ENCODE measurements at regions not wholly inside any gene's neighbourhood (a gene's known extent, or its start where the extent isn't known, plus 50 kb on each side); places are given as distances from the start of the nearest gene placed in this dataset.

DNA sequence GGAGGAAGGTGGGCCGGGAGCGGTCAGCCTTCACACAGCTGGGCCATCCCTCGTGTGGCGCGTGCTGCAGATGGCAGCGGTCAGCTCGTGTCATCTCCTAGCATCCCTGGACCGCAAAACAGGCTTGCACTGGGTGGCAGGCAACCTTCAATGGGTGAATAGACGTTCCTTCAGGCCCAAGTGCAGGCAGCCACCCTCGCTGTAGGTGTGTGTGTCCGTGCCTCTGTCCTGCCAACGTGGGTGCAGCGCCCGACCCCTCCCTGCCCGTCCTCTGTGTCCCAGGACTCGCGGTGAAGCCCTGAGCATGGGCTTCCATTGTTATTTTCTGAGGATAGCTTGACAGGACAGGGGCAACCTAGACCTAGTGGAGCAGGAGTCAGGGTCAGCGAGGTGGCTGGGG, 79.8 kb upstream of the STOX2 start:
- no peaks in the 10 kb centered on the region for H3K27me3 Mint-ChIP-seq (ENCODE audit: unreplicated experiment)
- H3K27ac Mint-ChIP-seq (ENCODE audit: unreplicated experiment): no peak overlapping the region
- no peak overlapping the region for H3K4me3 Mint-ChIP-seq (ENCODE audit: low read depth, unreplicated experiment)
- H3K4me1 Mint-ChIP-seq (ENCODE audit: low read depth, unreplicated experiment): peaks cover 2% of the 10 kb centered on the region
- TF ChIP-seq, protein P1, sequence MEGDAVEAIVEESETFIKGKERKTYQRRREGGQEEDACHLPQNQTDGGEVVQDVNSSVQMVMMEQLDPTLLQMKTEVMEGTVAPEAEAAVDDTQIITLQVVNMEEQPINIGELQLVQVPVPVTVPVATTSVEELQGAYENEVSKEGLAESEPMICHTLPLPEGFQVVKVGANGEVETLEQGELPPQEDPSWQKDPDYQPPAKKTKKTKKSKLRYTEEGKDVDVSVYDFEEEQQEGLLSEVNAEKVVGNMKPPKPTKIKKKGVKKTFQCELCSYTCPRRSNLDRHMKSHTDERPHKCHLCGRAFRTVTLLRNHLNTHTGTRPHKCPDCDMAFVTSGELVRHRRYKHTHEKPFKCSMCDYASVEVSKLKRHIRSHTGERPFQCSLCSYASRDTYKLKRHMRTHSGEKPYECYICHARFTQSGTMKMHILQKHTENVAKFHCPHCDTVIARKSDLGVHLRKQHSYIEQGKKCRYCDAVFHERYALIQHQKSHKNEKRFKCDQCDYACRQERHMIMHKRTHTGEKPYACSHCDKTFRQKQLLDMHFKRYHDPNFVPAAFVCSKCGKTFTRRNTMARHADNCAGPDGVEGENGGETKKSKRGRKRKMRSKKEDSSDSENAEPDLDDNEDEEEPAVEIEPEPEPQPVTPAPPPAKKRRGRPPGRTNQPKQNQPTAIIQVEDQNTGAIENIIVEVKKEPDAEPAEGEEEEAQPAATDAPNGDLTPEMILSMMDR (IDR thresholded peaks at IDR 0.05; ENCODE audit: unreplicated experiment): no peak
- H3K9me3 Mint-ChIP-seq (ENCODE audit: low read depth, unreplicated experiment): no peaks in the 10 kb centered on the region
- intact Hi-C loops (cut with micrococcal nuclease; ENCODE audit: unreplicated experiment): no loop called here
- BruUV-seq (replicated peaks): no TSS peak
- no peak for DNase-seq
- H3K36me3 Mint-ChIP-seq (ENCODE audit: insufficient read depth, unreplicated experiment): no peaks in the 10 kb centered on the region
- CTCF ChIA-PET: no interaction called here

DNA sequence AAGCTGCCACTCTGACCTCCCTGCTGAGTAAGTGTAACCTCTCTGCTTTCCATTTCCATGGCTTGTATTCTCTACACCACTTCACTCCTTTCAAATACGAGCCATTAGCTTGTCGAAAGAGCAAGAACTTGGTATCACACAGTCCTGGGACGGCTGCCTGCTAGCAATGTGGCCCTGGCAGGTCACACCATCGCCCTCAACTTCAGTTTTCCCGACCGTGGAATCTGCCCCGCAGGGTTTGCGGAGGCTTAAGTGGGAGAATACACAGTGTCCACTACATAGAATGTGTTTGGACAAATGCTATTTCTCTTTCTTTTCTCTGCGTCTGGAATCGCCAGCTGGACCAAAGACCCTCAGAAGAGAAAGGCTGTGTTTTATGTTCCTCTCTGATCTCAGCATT, 78.6 kb upstream of the STOX2 start:
- H3K9me3 Mint-ChIP-seq (ENCODE audit: low read depth, unreplicated experiment): no peaks in the 10 kb centered on the region
- H3K36me3 Mint-ChIP-seq (ENCODE audit: insufficient read depth, unreplicated experiment): no peaks in the 10 kb centered on the region
- H3K27ac Mint-ChIP-seq (ENCODE audit: unreplicated experiment): no peak overlapping the region
- BruUV-seq (replicated peaks): no TSS peak
- TF ChIP-seq, protein P1 (IDR thresholded peaks at IDR 0.05; ENCODE audit: unreplicated experiment): no peak
- peaks cover 9% of the 10 kb centered on the region for H3K4me1 Mint-ChIP-seq (ENCODE audit: low read depth, unreplicated experiment)
- intact Hi-C loops (cut with micrococcal nuclease; ENCODE audit: unreplicated experiment): no loop called here
- CTCF ChIA-PET: no interaction called here
- DNase-seq: no peak
- no peaks in the 10 kb centered on the region for H3K27me3 Mint-ChIP-seq (ENCODE audit: unreplicated experiment)
- no peak overlapping the region for H3K4me3 Mint-ChIP-seq (ENCODE audit: low read depth, unreplicated experiment)

DNA sequence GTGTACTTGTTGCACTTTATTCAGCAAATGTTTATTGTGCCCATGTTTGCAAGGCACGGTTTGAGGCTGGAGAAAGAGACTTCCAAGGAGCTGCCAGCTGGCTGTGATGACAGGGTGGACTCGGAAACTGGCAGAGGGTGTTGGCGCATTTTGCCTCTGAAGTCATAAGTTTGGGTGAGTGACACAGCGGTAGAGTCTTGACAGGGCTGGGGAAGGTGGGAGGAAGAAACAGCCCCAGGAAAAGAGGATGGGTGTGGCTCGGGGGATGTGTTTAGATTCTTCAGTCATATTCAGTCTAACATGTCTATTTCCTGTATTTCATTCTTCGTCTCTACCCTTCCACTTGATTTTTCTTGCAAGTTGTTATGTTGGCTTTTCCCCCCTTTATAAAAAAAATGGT, 77.0 kb upstream of the STOX2 start:
- H3K27ac Mint-ChIP-seq (ENCODE audit: unreplicated experiment): no peak overlapping the region
- TF ChIP-seq, protein P1 (IDR thresholded peaks at IDR 0.05; ENCODE audit: unreplicated experiment): no peak
- H3K27me3 Mint-ChIP-seq (ENCODE audit: unreplicated experiment): no peaks in the 10 kb centered on the region
- intact Hi-C loops (cut with micrococcal nuclease; ENCODE audit: unreplicated experiment): no loop called here
- no peak for DNase-seq
- no TSS peak for BruUV-seq (replicated peaks)
- no peak overlapping the region for H3K4me3 Mint-ChIP-seq (ENCODE audit: low read depth, unreplicated experiment)
- H3K9me3 Mint-ChIP-seq (ENCODE audit: low read depth, unreplicated experiment): no peaks in the 10 kb centered on the region
- no peaks in the 10 kb centered on the region for H3K36me3 Mint-ChIP-seq (ENCODE audit: insufficient read depth, unreplicated experiment)
- H3K4me1 Mint-ChIP-seq (ENCODE audit: low read depth, unreplicated experiment): peaks cover 14% of the 10 kb centered on the region
- CTCF ChIA-PET: no interaction called here

DNA sequence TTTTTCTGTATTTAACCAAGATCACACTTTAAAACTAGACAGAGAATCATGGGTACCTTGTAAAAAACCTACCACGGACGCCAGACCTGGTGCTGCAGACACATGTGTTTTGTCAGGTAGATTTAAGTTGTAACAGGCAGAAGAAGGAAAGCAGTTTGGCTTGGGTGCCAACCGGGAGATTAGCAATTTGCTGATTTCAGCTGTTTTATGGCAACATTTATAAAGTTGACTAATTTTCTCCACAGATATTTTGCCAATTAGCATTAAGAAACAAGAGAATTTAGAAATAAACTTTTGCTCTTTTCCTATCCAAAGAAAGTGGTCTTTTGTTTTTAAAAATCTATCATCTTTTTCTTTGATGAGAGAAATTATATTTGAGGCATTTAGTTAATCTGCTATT, 76.3 kb upstream of the STOX2 start:
- H3K27me3 Mint-ChIP-seq (ENCODE audit: unreplicated experiment): no peaks in the 10 kb centered on the region
- H3K4me3 Mint-ChIP-seq (ENCODE audit: low read depth, unreplicated experiment): no peak overlapping the region
- TF ChIP-seq, protein P1 (IDR thresholded peaks at IDR 0.05; ENCODE audit: unreplicated experiment): no peak
- H3K27ac Mint-ChIP-seq (ENCODE audit: unreplicated experiment): no peak overlapping the region
- CTCF ChIA-PET: no interaction called here
- intact Hi-C loops (cut with micrococcal nuclease; ENCODE audit: unreplicated experiment): no loop called here
- peaks cover 18% of the 10 kb centered on the region for H3K4me1 Mint-ChIP-seq (ENCODE audit: low read depth, unreplicated experiment)
- DNase-seq: no peak
- no TSS peak for BruUV-seq (replicated peaks)
- no peaks in the 10 kb centered on the region for H3K36me3 Mint-ChIP-seq (ENCODE audit: insufficient read depth, unreplicated experiment)
- no peaks in the 10 kb centered on the region for H3K9me3 Mint-ChIP-seq (ENCODE audit: low read depth, unreplicated experiment)
